ENCODE measurements at regions not wholly inside any gene's neighbourhood (a gene's known extent, or its start where the extent isn't known, plus 50 kb on each side); places are given as distances from the start of the nearest gene placed in this dataset.

DNA sequence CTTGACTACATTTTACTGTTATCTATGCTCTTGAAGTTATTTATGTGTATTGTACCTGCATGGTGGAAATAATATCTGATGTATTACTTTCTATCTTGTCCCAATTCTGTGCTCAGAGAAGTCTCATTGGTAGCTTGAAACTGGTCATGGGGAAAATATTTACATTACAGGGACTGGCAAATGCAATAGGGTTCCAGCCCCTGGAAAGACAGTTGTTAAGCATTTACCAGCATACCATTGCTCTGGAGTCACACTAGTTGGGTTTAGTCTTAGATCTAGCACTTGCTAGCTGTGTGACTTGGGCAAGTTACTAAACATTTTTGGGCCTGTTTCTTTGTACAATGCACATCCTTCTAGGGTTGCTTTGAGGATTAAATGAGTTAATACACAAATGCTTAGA lies 86.3 kb upstream of the NRXN3 start:
- Histone ChIP-seq H3F3A (ENCODE audit: low read depth) (no peaks in the 10 kb centered on the region), H3K4me3 (no peak overlapping the region), H2AFZ (replicated peaks) (no peak overlapping the region), H3K27me3 (no peaks in the 10 kb centered on the region), H3K79me2 (ENCODE audit: low read depth) (no peaks in the 10 kb centered on the region), H3K27ac (no peak overlapping the region), H3K9me3 (ENCODE audit: low read depth) (no peaks in the 10 kb centered on the region), H3K9ac (no peak overlapping the region), H4K20me1 (ENCODE audit: low read depth) (no peaks in the 10 kb centered on the region), H3K36me3 (no peaks in the 10 kb centered on the region), H3K4me2 (no peak overlapping the region), H3K4me1 (no peaks in the 10 kb centered on the region)
- Mint-ChIP-seq H3K36me3 (no peaks in the 10 kb centered on the region), H3K27me3 (ENCODE audit: insufficient read depth, low read depth) (no peaks in the 10 kb centered on the region), H3K4me1 (no peaks in the 10 kb centered on the region), H3K9me3 (no peaks in the 10 kb centered on the region), H3K27ac (no peak overlapping the region), H3K4me3 (no peak overlapping the region)
- TF ChIP-seq CTCF (IDR thresholded peaks at IDR 0.05) (no peak), EZH2 (IDR thresholded peaks at IDR 0.05) (no peak), EZH2phosphoT487 (IDR thresholded peaks at IDR 0.05) (no peak)
- no peak for DNase-seq (ENCODE audit: low spot score)

DNA sequence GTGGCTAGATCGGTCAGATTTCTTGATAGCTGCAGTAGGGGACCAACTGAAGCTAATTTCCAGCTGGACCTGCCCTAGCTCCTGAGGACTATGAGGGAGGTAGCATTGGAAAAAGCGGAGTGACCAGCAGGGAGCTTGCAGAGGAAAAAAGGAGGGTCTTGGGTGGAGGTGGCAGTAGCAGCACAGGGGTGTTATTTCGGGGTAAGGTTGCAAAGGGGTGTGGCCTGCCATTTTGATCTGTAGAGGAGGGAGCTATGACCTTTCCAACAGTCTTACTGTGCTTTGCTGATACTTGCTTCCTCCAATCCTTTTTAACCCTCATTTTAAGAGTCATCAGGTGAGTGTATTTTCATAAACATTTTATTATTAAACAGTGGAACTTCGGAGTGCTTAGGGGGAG lies 83.8 kb upstream of the NRXN3 start:
- DNase-seq (ENCODE audit: low spot score): no peak
- no peak for TF ChIP-seq CTCF (IDR thresholded peaks at IDR 0.05)
- no peak for TF ChIP-seq EZH2phosphoT487 (IDR thresholded peaks at IDR 0.05)
- no peak for TF ChIP-seq EZH2 (IDR thresholded peaks at IDR 0.05)
- H3K4me1 Mint-ChIP-seq: no peaks in the 10 kb centered on the region

GRCh38 chr14:78088916-78089315 lies 81.3 kb upstream of the NRXN3 start:
- no peaks in the 10 kb centered on the region for H3F3A ChIP-seq (ENCODE audit: low read depth)
- H3K9me3 ChIP-seq (ENCODE audit: low read depth): no peaks in the 10 kb centered on the region
- Mint-ChIP-seq H3K9me3 (no peaks in the 10 kb centered on the region), H3K4me3 (no peak overlapping the region), H3K4me1 (no peaks in the 10 kb centered on the region), H3K36me3 (no peaks in the 10 kb centered on the region), H3K27me3 (ENCODE audit: insufficient read depth, low read depth) (peaks cover 8% of the 10 kb centered on the region), H3K27ac (no peak overlapping the region)
- H4K20me1 ChIP-seq (ENCODE audit: low read depth): no peaks in the 10 kb centered on the region
- H3K4me2 ChIP-seq: no peak overlapping the region
- no peak overlapping the region for H3K4me3 ChIP-seq
- no peaks in the 10 kb centered on the region for H3K36me3 ChIP-seq
- H2AFZ ChIP-seq (replicated peaks): peak overlapping the region; percentile 54
- peak; percentile 10 for TF ChIP-seq CTCF (IDR thresholded peaks at IDR 0.05)
- TF ChIP-seq EZH2phosphoT487 (IDR thresholded peaks at IDR 0.05): no peak
- H3K9ac ChIP-seq: no peak overlapping the region
- H3K4me1 ChIP-seq: no peaks in the 10 kb centered on the region
- H3K27me3 ChIP-seq: no peaks in the 10 kb centered on the region
- DNase-seq (ENCODE audit: low spot score): peak; percentile 45
- no peaks in the 10 kb centered on the region for H3K79me2 ChIP-seq (ENCODE audit: low read depth)
- H3K27ac ChIP-seq: no peak overlapping the region

More for the DNA sequence above, 83.8 kb upstream of the NRXN3 start:
- Histone ChIP-seq H3K4me3 (no peak overlapping the region), H3K9ac (no peak overlapping the region), H3F3A (ENCODE audit: low read depth) (no peaks in the 10 kb centered on the region), H3K27me3 (no peaks in the 10 kb centered on the region), H3K36me3 (no peaks in the 10 kb centered on the region), H3K79me2 (ENCODE audit: low read depth) (no peaks in the 10 kb centered on the region), H3K9me3 (ENCODE audit: low read depth) (no peaks in the 10 kb centered on the region), H3K4me2 (no peak overlapping the region), H3K4me1 (no peaks in the 10 kb centered on the region), H4K20me1 (ENCODE audit: low read depth) (no peaks in the 10 kb centered on the region), H3K27ac (no peak overlapping the region), H2AFZ (replicated peaks) (peak overlapping the region; percentile 55)
- no peak overlapping the region for H3K27ac Mint-ChIP-seq
- no peak overlapping the region for H3K4me3 Mint-ChIP-seq
- peaks cover 2% of the 10 kb centered on the region for H3K27me3 Mint-ChIP-seq (ENCODE audit: insufficient read depth, low read depth)
- no peaks in the 10 kb centered on the region for H3K36me3 Mint-ChIP-seq
- no peaks in the 10 kb centered on the region for H3K9me3 Mint-ChIP-seq

GRCh38 chr14:78090864-78091263 lies 79.3 kb upstream of the NRXN3 start:
- Histone ChIP-seq H3K9me3 (ENCODE audit: low read depth) (no peaks in the 10 kb centered on the region), H3K9ac (no peak overlapping the region), H3F3A (ENCODE audit: low read depth) (no peaks in the 10 kb centered on the region), H4K20me1 (ENCODE audit: low read depth) (no peaks in the 10 kb centered on the region), H2AFZ (replicated peaks) (no peak overlapping the region), H3K36me3 (no peaks in the 10 kb centered on the region), H3K27me3 (no peaks in the 10 kb centered on the region), H3K4me1 (no peaks in the 10 kb centered on the region), H3K4me2 (no peak overlapping the region), H3K27ac (no peak overlapping the region), H3K4me3 (no peak overlapping the region), H3K79me2 (ENCODE audit: low read depth) (no peaks in the 10 kb centered on the region)
- Mint-ChIP-seq H3K27me3 (ENCODE audit: insufficient read depth, low read depth) (peaks cover 13% of the 10 kb centered on the region), H3K4me3 (no peak overlapping the region), H3K36me3 (no peaks in the 10 kb centered on the region), H3K9me3 (no peaks in the 10 kb centered on the region), H3K27ac (no peak overlapping the region), H3K4me1 (no peaks in the 10 kb centered on the region)
- no peak for TF ChIP-seq EZH2 (IDR thresholded peaks at IDR 0.05)
- DNase-seq (ENCODE audit: low spot score): no peak

All from neural progenitor cell (in vitro differentiated cells).